Muscle layer of colon (tissue), 2 donors: ENCODE measurements at regions not wholly inside any gene's neighbourhood (a gene's known extent, or its start where the extent isn't known, plus 50 kb on each side); places are given as distances from the start of the nearest gene placed in this dataset.
"Not testable (repeated sequence)": the region's sequence is repeated elsewhere in the genome, so short reads cannot be mapped to it uniquely, and the experiment has no call there.

Source experiments
- H3K27ac ChIP-seq: one replicate; pipeline ENCODE4 v1.7.0; 2013; ENCODE audit warnings: low read depth, mild to moderate bottlenecking, low read length, moderate library complexity
- H3K27me3 ChIP-seq, 2 donors: one replicate each; pipeline ENCODE4 v1.7.0; 2013; ENCODE audit warnings: low read length in 2 of 2, mild to moderate bottlenecking in 2 of 2; ENCODE audit not compliant: insufficient read depth in 2 of 2, control insufficient read depth in 1 of 2
- H3K36me3 ChIP-seq: one replicate; pipeline ENCODE4 v1.7.0; 2013; ENCODE audit warnings: mild to moderate bottlenecking, low read length; ENCODE audit not compliant: insufficient read depth
- H3K4me1 ChIP-seq: one replicate; pipeline ENCODE4 v1.7.0; 2013; ENCODE audit warnings: mild to moderate bottlenecking, low read length; ENCODE audit not compliant: insufficient read depth
- H3K4me3 ChIP-seq, 2 donors: one replicate each; pipeline ENCODE4 v1.7.0; 2013; ENCODE audit warnings: low read length in 2 of 2, low read depth in 1 of 2, mild to moderate bottlenecking in 1 of 2, moderate library complexity in 1 of 2
- H3K9ac ChIP-seq: one replicate; pipeline ENCODE4 v1.7.0; 2013; ENCODE audit warnings: low read length
- H3K9me3 ChIP-seq: one replicate; pipeline ENCODE4 v1.7.0; 2013; ENCODE audit warnings: mild to moderate bottlenecking, low read length
- donor health status: abdominal sarcoma.
- donor health status: Adenocarcinoma of cecum.

DNA sequence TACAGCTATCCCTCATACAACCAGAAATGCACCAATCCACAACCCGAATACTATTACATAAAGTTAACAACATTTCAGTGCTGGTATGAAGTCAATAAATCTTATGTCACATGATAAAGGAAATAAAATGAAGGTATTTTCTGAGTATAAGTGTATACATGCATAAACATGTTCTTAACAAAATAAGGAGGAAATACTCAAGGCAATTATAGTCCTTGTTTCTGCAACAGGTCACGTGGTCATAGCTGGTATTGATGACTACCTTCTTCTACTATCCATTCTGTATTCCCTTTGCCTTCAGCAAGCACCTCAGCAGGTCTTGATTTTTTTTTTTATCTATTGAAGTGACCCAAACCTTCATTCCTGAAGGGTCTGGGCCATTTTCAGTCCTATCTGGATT lies 675.6 kb downstream of the RPL10L start:
- Histone ChIP-seq H3K36me3 (no peaks in the 10 kb centered on the region), H3K9me3 (no peaks in the 10 kb centered on the region), H3K27me3 (no peaks in the 10 kb centered on the region), H3K9ac (no peak overlapping the region), H3K4me3 (no peak overlapping the region), H3K27ac (no peak overlapping the region), H3K4me1 (no peaks in the 10 kb centered on the region)

DNA sequence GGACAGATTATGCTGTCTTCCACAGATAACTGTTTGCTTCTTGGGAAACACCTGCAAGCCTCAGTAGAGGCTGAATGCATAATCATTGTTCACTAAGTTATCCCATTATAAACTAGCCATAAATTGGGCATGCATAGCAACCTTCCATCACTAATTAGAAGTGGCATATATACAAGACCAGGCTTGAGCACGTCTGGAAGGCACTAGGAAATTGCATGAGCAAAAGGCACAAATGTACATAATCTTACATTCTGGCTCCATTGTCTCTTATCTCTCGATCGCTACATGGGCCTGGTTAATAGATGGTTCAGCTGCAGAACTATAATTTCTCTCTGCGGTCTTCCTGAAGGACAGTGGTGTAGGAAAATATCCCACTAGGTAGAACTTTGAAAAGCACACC lies 679.2 kb downstream of the RPL10L start:
- no peak overlapping the region for H3K4me3 ChIP-seq
- no peaks in the 10 kb centered on the region for H3K4me1 ChIP-seq
- H3K27ac ChIP-seq, result no peak overlapping the region
- no peaks in the 10 kb centered on the region for H3K27me3 ChIP-seq
- no peaks in the 10 kb centered on the region for H3K9me3 ChIP-seq
- no peaks in the 10 kb centered on the region for H3K36me3 ChIP-seq
- H3K9ac ChIP-seq, result no peak overlapping the region

DNA sequence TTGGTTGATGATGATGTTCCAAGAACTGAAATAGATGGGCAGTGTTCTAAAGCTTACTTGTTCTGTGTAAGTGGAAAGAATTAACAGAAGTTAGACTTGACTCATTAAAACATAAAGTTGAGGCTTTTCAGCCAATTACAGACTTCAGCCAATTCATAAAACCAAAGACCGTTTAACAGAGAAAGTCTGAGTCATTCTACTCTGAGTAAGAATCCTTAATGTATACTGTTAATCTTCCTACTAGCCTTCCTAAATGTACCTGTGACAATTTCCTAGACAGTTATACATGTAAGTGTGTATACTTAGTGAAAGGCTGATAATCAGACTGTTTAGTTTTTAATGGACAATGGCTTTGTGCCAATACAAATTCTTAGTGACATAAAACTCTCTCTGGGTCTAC lies 681.0 kb downstream of the RPL10L start:
- Histone ChIP-seq H3K27ac (no peak overlapping the region), H3K27me3 (no peaks in the 10 kb centered on the region), H3K4me1 (no peaks in the 10 kb centered on the region), H3K9ac (no peak overlapping the region), H3K36me3 (no peaks in the 10 kb centered on the region), H3K9me3 (no peaks in the 10 kb centered on the region), H3K4me3 (no peak overlapping the region)

DNA sequence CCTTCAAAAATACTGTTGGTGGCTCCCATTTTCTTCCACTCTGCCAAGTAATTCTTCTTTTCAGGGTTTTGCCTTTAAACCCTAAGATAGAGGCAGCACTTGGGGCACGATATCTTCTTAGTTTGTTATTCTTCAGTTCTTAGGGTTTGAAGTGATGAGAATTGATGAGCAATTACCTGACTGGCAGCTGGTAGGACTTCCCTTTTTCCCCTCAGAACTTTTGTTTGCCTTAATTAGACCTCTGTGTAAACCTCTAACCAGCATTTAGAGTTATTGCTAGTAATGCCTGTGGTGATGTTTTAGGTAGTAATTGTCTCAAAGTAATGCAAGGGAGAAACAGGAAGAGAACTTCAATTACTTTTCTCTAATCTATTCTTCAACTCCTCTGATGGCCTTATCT lies 683.5 kb downstream of the RPL10L start:
- Histone ChIP-seq H3K9ac (no peak overlapping the region), H3K9me3 (no peaks in the 10 kb centered on the region), H3K4me1 (no peaks in the 10 kb centered on the region), H3K36me3 (no peaks in the 10 kb centered on the region), H3K27ac (no peak overlapping the region), H3K27me3 (no peaks in the 10 kb centered on the region), H3K4me3 (no peak overlapping the region)

DNA sequence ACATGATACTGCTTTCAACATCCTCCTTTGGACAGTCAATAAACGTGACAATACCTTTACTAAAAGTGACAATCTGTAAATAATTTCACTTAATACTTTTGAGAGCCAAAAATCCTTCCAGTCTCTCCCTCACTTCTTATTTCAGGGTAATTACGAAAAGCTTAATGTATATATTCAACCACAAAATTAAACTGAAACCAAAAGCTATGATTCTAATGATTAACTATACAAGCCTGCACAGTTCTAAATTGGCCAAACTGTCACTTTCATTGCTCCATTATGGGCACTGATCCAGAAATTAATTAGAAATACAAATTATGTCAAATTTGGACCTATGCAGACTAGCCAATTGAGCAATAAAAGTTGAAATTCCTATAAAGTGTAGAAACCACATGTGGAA lies 696.5 kb upstream of the MIS18BP1 start:
- no peaks in the 10 kb centered on the region for H3K36me3 ChIP-seq
- no peaks in the 10 kb centered on the region for H3K4me1 ChIP-seq
- no peak overlapping the region for H3K27ac ChIP-seq
- no peaks in the 10 kb centered on the region for H3K9me3 ChIP-seq
- H3K4me3 ChIP-seq, result no peak overlapping the region
- H3K9ac ChIP-seq, result no peak overlapping the region
- no peaks in the 10 kb centered on the region for H3K27me3 ChIP-seq

DNA sequence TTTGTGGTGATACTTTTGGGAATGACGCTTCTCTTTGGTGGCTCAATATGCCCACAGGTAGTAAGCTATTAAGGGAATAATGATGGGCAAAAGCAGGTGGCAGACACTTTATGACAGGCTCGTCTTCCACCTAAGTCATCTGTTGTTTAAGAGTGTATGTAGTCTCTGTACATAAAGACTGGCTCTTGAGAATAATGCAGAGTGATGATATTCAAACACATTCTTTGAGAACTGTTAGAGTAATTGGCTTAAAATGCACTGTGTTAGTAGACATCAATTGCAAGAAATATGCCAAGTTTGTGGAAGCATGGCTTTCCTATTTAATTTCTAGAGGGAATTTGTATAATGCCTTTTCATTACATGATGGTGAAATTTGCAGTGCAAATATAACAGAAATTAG lies 694.8 kb upstream of the MIS18BP1 start:
- no peaks in the 10 kb centered on the region for H3K27me3 ChIP-seq
- no peaks in the 10 kb centered on the region for H3K9me3 ChIP-seq
- no peak overlapping the region for H3K4me3 ChIP-seq
- H3K9ac ChIP-seq, result no peak overlapping the region
- H3K4me1 ChIP-seq, result no peaks in the 10 kb centered on the region
- H3K36me3 ChIP-seq, result no peaks in the 10 kb centered on the region
- no peak overlapping the region for H3K27ac ChIP-seq

DNA sequence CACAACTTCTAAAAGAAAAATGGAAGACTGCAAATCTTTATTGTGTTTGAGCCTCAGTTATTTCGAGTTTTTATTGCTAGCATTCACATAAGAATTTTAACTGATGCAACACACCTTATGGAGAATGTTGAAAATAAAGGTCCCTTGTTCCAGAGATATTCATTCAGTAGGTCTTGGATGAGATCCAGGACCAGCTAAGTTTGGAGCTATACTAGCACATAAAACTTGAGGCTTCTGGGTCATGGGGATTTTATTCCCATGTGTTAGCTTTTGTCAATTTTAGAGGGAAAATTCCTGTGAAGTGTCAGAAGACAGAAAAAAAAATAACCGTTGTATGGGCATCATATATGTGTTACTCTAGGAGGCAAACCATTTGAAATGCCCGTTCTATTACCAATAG lies 693.2 kb upstream of the MIS18BP1 start:
- H3K9me3 ChIP-seq, result no peaks in the 10 kb centered on the region
- H3K9ac ChIP-seq, result no peak overlapping the region
- no peak overlapping the region for H3K27ac ChIP-seq
- no peaks in the 10 kb centered on the region for H3K27me3 ChIP-seq
- H3K4me1 ChIP-seq, result no peaks in the 10 kb centered on the region
- no peaks in the 10 kb centered on the region for H3K36me3 ChIP-seq
- no peak overlapping the region for H3K4me3 ChIP-seq

DNA sequence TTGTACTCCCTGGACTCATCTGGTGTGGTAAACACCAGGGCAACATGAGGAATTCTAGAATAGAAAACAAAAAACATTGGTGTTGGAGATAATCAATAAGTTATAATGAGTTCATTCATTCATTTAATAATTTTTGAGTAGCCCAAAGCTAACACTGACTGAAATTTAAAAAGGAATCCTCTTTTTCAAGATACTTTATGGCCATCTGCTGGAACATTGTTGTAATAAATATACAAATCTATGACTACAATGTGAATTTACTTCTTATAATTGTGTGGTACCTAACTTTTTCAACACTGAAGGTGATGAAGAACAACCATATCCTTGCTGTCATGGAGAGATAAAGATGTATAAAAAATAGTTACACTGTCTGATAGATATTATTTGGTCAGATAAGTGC lies 687.3 kb upstream of the MIS18BP1 start:
- Histone ChIP-seq H3K27me3 (no peaks in the 10 kb centered on the region), H3K9ac (no peak overlapping the region), H3K9me3 (no peaks in the 10 kb centered on the region), H3K4me3 (no peak overlapping the region), H3K4me1 (no peaks in the 10 kb centered on the region), H3K27ac (no peak overlapping the region), H3K36me3 (no peaks in the 10 kb centered on the region)

DNA sequence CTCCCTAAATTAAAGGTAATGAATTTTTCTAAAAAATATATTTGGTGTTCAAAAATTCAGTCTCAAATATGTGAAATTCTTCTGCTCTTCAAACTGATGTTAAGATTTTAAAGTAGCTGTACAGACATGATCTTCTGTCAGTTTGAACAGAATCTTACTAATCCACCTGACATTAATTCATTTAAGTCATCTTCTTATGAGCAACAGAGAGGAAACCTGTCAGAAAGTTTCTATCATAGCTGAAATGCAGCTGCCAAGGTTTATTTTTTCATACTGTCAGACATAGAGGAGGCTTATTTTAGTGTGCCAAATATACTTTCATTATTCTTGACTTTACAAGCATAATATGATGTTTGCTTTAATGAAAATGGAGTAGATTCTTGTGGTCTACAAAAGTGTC lies 686.6 kb upstream of the MIS18BP1 start:
- H3K36me3 ChIP-seq, result no peaks in the 10 kb centered on the region
- no peak overlapping the region for H3K27ac ChIP-seq
- no peaks in the 10 kb centered on the region for H3K27me3 ChIP-seq
- no peaks in the 10 kb centered on the region for H3K9me3 ChIP-seq
- no peaks in the 10 kb centered on the region for H3K4me1 ChIP-seq
- H3K9ac ChIP-seq, result no peak overlapping the region
- no peak overlapping the region for H3K4me3 ChIP-seq

DNA sequence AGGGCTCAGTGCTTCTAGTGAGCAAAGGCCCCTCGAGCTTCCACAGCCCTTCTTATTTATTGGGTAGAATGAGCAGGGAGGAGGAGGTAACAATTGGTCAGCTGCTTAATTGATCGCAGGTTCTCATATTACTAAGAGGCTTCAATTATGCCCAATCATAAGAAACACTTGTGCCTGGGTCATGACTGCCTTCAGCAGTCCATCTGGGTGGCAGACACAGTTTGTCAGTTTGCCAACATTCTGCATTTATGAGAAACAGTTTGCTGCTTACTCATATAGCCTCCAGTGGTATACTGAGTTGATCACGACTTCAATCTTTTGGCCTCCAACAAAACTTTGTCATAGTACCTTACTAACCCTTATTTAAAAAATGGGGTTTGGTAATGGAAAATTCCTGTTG lies 667.0 kb upstream of the MIS18BP1 start:
- H3K27ac ChIP-seq, H3K9me3 ChIP-seq, H3K9ac ChIP-seq, H3K36me3 ChIP-seq, H3K4me3 ChIP-seq, H3K27me3 ChIP-seq: not testable (repeated sequence)
- H3K4me1 ChIP-seq, result peaks cover 12% of the 10 kb centered on the region

DNA sequence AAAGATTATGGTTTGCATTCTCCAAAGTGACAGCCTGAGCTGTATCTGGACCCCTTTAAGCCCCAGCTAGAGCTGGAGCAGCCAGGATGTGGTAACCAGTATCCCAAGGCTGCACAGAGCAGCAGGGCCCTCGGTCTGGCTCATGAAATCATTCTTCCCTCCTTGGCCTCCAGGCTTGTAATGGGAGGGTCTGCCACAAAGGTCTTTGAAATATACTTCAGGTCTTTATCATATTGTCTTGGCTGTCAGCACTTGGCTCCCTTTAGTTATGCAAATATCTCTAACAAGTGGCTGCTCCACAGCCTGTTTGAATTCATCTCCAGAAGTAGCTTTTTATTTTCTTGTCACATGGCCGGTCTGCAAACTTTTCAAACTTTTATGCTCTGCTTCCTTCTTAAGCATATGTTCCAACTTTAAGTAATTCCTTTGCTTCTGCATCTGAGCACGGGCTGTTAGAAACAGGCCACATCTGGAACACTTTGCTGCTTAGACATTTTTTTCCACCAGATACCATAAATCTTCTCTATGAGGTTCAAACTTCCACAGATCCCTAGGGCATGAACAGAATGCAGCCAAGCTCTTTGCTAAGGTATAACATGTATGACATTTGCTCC lies 663.4 kb upstream of the MIS18BP1 start:
- H3K4me1 ChIP-seq, result peaks cover 12% of the 10 kb centered on the region
- no peak overlapping the region for H3K9ac ChIP-seq
- H3K9me3 ChIP-seq, result no peaks in the 10 kb centered on the region
- no peaks in the 10 kb centered on the region for H3K27me3 ChIP-seq
- H3K4me3 ChIP-seq, result no peak overlapping the region
- H3K36me3 ChIP-seq, result no peaks in the 10 kb centered on the region
- H3K27ac ChIP-seq, result no peak overlapping the region

DNA sequence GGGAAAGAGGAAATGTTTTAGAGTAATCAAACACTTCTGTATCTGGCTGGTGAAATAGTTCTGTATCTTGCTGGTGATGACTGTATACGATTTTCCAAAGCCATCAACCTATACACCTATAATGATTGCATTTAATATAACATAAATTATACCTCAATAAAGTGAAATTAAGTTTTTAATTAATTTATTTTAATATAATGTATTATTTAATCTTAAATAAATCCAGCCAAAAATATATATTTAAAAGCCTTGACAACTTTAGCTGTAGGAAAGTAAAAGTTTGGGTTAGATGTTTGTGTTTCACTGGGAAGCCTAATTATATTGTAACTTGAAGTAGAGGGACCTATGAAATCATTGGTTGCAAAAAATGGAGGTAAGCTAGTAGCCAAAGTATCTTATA lies 654.8 kb upstream of the MIS18BP1 start:
- no peaks in the 10 kb centered on the region for H3K36me3 ChIP-seq
- H3K4me3 ChIP-seq, result no peak overlapping the region
- no peaks in the 10 kb centered on the region for H3K4me1 ChIP-seq
- no peaks in the 10 kb centered on the region for H3K9me3 ChIP-seq
- no peaks in the 10 kb centered on the region for H3K27me3 ChIP-seq
- H3K9ac ChIP-seq, result no peak overlapping the region
- no peak overlapping the region for H3K27ac ChIP-seq
